Caco-2 (cell line): ENCODE measurements at regions not wholly inside any gene's neighbourhood (a gene's known extent, or its start where the extent isn't known, plus 50 kb on each side); places are given as distances from the start of the nearest gene placed in this dataset.

Experiments used
- BruUV-seq: library from RNA; stranded (reverse); fragments of 400-500 nt; replicated peaks from 2 replicates; lab custom pipeline; 2021; lab: Mats Ljungman, UMichigan
- CTCF ChIA-PET: fragments of 300-600 bp; sonication (Branson Sonifier 250); formaldehyde crosslinking; loops from one replicate; lab custom pipeline; 2022; ENCODE audit warnings: antibody characterized with exemption; lab: Charles Lee
- POLR2A ChIA-PET: fragments of 300-600 bp; sonication (Branson Sonifier 250); formaldehyde crosslinking; loops from one replicate; lab custom pipeline; 2022; ENCODE audit warnings: antibody characterized with exemption; lab: Charles Lee
- DNase-seq, 2 experiments: peaks; one replicate each; pipeline versions ENCODE4 v3.0.0 to v3.0.0-alpha.2; 2020 to 2022
- H3K27me3 ChIP-seq: replicated peaks from 2 replicates; pipeline ENCODE4 v1.6.0; 2011; ENCODE audit warnings: low read length; ENCODE audit not compliant: control insufficient read depth, insufficient read depth
- H3K36me3 ChIP-seq: 2 replicates; pipeline ENCODE4 v1.5.1; 2011; ENCODE audit warnings: low read length; ENCODE audit not compliant: control insufficient read depth, insufficient read depth
- H3K4me1 ChIP-seq: fragments of 250-450 bp; sonication (Bioruptor Pico); 2 replicates; pipeline ENCODE4 v1.5.1; 2020; ENCODE audit warnings: mild to moderate bottlenecking
- H3K4me3 ChIP-seq: 2 replicates; pipeline ENCODE4 v1.5.1; 2011; ENCODE audit warnings: low read depth, mild to moderate bottlenecking, control low read depth, low read length
- H3K9me3 ChIP-seq: fragments of 250-450 bp; sonication (Bioruptor Pico); 2 replicates; pipeline ENCODE4 v1.5.1; 2020; ENCODE audit warnings: mild to moderate bottlenecking, moderate library complexity
- H3K27ac Mint-ChIP-seq: one replicate; pipeline ENCODE4 v1.8.0; 2022; ENCODE audit warnings: mixed read lengths; ENCODE audit not compliant: unreplicated experiment
- H3K27me3 Mint-ChIP-seq: one replicate; pipeline ENCODE4 v1.8.0; 2022; ENCODE audit warnings: mixed read lengths; ENCODE audit not compliant: insufficient read depth, unreplicated experiment
- H3K36me3 Mint-ChIP-seq: one replicate; pipeline ENCODE4 v1.8.0; 2022; ENCODE audit warnings: mild to moderate bottlenecking, mixed read lengths; ENCODE audit not compliant: insufficient read depth, unreplicated experiment
- H3K4me1 Mint-ChIP-seq: one replicate; pipeline ENCODE4 v1.8.0; 2022; ENCODE audit warnings: low read depth, mixed read lengths; ENCODE audit not compliant: unreplicated experiment
- H3K4me3 Mint-ChIP-seq: one replicate; pipeline ENCODE4 v1.8.0; 2022; ENCODE audit warnings: mild to moderate bottlenecking, moderate library complexity, mixed read lengths; ENCODE audit not compliant: unreplicated experiment
- H3K9me3 Mint-ChIP-seq: one replicate; pipeline ENCODE4 v1.8.0; 2022; ENCODE audit warnings: mixed read lengths; ENCODE audit not compliant: unreplicated experiment
- intact Hi-C: fragments of 100-400 bp; cut with micrococcal nuclease; formaldehyde crosslinking; loops from one replicate; pipeline ENCODE4 v1.10.0; 2022; ENCODE audit not compliant: unreplicated experiment
- TF ChIP-seq, protein P1 (sequence below), 2 experiments: fragments of 200-600 bp in 1 of 2; IDR thresholded peaks; 1 replicate in 1 of 2; 2 replicates in 1 of 2; pipeline versions ENCODE4 v1.5.1 to v1.8.0; 2011 to 2022; ENCODE audit warnings: antibody characterized with exemption in 1 of 2, control low read depth in 1 of 2, inconsistent platforms in 1 of 2, low read depth in 1 of 2, low read length in 1 of 2, mild to moderate bottlenecking in 1 of 2, moderate library complexity in 1 of 2; ENCODE audit not compliant: insufficient read depth in 1 of 2, severe bottlenecking in 1 of 2, unreplicated experiment in 1 of 2

DNA sequence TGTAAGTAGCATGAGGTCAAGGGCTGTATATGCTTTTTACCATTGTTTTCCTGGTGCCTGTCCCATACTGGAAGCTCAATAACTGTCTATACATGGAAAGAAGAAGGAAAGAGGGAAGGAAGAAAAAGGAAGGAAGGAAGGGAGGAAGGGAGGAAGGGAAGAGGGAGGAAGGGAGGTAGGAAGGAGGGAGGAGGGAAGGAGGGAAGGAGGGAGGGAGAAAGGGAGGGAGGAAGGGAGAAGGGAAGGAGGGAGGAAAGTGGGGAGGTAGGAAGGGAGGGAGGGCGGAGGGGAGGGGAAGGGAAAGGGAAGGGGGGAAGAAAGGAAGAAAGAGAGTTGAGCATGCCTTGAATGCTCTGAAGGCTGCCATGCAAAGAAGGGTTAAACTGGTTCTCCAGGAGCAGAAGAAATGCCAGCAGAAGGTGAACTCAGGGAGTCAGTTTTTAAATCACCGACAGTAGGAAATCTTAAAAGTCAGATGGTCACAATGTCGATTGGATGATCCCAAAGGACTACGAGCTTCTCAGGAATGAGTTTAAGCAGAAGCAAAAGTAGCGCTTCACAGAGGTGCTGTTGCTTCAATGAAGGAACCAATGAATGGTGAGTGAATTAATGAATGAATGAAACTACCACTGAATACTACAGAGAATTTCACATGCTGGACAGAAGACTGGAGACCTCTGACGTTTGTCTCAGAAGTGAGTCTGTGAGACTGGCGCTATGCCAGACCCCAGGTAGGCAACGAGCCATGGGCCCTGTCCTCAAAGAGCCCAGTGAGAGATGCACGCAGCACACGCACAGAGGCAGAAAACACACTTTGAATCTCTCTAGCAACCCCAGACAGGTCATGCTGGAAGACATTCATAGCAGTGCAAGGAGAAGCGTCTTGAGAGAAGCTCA lies 117.6 kb downstream of the MRPL14 start:
- H3K27me3 Mint-ChIP-seq, result no peaks in the 10 kb centered on the region
- Histone ChIP-seq H3K36me3 (no peaks in the 10 kb centered on the region), H3K4me1 (peaks cover 7% of the 10 kb centered on the region; the same call in 1 of the 2 replicates), H3K9me3 (no peaks in the 10 kb centered on the region), H3K27me3 (no peaks in the 10 kb centered on the region), H3K4me3 (no peak overlapping the region)
- no peaks in the 10 kb centered on the region for H3K36me3 Mint-ChIP-seq
- H3K9me3 Mint-ChIP-seq, result no peaks in the 10 kb centered on the region
- ChIA-PET POLR2A (no interaction called here), CTCF (no interaction called here)
- intact Hi-C loops, result loop anchor here (5.0 kb wide), 1 partner anchor 33 kb away; no protein-coding TSS in a partner anchor
- BruUV-seq, result no TSS peak
- H3K4me1 Mint-ChIP-seq, result no peaks in the 10 kb centered on the region
- TF ChIP-seq, protein P1, sequence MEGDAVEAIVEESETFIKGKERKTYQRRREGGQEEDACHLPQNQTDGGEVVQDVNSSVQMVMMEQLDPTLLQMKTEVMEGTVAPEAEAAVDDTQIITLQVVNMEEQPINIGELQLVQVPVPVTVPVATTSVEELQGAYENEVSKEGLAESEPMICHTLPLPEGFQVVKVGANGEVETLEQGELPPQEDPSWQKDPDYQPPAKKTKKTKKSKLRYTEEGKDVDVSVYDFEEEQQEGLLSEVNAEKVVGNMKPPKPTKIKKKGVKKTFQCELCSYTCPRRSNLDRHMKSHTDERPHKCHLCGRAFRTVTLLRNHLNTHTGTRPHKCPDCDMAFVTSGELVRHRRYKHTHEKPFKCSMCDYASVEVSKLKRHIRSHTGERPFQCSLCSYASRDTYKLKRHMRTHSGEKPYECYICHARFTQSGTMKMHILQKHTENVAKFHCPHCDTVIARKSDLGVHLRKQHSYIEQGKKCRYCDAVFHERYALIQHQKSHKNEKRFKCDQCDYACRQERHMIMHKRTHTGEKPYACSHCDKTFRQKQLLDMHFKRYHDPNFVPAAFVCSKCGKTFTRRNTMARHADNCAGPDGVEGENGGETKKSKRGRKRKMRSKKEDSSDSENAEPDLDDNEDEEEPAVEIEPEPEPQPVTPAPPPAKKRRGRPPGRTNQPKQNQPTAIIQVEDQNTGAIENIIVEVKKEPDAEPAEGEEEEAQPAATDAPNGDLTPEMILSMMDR (IDR thresholded peaks at IDR 0.05; ENCODE audit: insufficient read depth in 1 of 2, low read depth in 1 of 2, low read length in 1 of 2, severe bottlenecking in 1 of 2, unreplicated experiment in 1 of 2), result no peak
- no peak overlapping the region for H3K27ac Mint-ChIP-seq
- no peak overlapping the region for H3K4me3 Mint-ChIP-seq
- DNase-seq, result no peak

DNA sequence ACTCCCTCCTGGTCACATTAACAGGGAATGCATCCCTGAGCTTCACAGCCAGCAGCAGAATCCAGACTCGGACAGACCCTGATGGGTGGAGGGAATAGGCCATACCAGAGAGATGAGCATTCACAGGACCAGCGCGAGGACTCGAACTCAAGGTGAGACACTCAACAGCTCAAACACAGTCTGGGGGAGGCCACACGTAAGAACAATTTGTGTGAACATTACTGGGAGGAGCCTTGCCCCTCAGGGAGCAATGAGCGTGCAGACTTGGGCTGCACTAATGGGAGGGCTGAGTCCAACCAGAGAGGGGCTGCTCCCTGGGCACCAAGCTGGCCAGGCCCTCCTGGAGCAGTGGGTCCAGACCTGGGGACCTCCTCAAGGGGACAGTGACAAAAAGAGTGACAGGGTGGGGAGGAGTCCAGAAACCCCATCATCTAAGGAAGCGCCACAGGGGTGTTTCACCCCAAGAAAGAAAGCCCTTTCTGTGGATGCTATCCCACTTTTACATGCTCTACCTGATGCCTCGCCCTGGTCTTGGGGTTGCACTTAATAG lies 118.4 kb downstream of the MRPL14 start:
- CTCF ChIA-PET, result no interaction called here
- no peaks in the 10 kb centered on the region for H3K4me1 Mint-ChIP-seq
- no peaks in the 10 kb centered on the region for H3K9me3 ChIP-seq
- H3K27me3 Mint-ChIP-seq, result no peaks in the 10 kb centered on the region
- H3K9me3 Mint-ChIP-seq, result no peaks in the 10 kb centered on the region
- TF ChIP-seq, protein P1 (IDR thresholded peaks at IDR 0.05; ENCODE audit: insufficient read depth in 1 of 2, low read depth in 1 of 2, low read length in 1 of 2, severe bottlenecking in 1 of 2, unreplicated experiment in 1 of 2), result no peak
- peaks cover 7% of the 10 kb centered on the region for H3K4me1 ChIP-seq
- no peaks in the 10 kb centered on the region for H3K36me3 Mint-ChIP-seq
- DNase-seq, result no peak
- no peaks in the 10 kb centered on the region for H3K36me3 ChIP-seq
- H3K27me3 ChIP-seq, result no peaks in the 10 kb centered on the region
- intact Hi-C loops, result loop anchor here (5.0 kb wide), 1 partner anchor 33 kb away; no protein-coding TSS in a partner anchor
- no TSS peak for BruUV-seq
- H3K27ac Mint-ChIP-seq, result no peak overlapping the region
- no peak overlapping the region for H3K4me3 Mint-ChIP-seq
- H3K4me3 ChIP-seq, result no peak overlapping the region
- POLR2A ChIA-PET, result no interaction called here

DNA sequence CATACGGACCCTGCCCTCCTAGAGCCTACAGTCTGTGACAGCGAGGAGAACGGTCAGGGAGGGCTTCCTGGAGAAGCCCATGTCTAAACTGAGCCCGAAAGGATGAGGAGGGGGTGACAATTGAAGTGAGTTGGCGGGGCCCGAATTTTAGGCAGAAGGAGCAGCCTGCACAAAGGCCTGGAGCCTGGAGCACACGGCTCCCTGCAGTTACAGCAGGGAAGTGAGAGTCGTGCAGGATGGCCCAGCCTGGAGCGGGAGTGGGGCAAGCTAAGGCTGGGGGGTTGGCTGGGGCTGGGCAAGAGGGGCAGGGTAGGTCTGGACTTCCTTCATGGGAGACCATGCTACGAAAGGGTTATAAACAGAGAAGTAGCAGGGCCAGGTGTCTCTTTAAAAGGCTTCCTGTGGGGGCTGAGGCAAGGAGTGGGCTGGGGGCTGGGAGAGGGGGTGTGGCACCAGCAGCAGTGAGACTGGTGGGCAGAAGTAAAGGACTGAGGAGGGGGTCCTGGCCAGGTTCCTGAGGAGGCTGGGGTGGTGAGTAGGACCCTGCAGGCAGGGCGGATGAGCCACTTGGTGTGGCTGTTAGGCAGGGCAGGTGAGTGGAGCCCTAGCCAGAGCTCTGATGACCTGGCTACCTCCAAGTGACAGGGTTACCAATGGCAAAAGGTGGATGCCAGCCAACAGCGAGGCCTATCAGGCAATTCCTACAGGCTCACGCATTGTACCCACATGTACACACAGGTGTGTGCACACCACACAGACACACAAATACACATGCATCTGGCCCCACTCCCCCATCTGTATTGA lies 119.2 kb downstream of the MRPL14 start:
- Mint-ChIP-seq H3K4me1 (no peaks in the 10 kb centered on the region), H3K27me3 (no peaks in the 10 kb centered on the region), H3K9me3 (no peaks in the 10 kb centered on the region), H3K27ac (no peak overlapping the region), H3K36me3 (no peaks in the 10 kb centered on the region), H3K4me3 (no peak overlapping the region)
- CTCF ChIA-PET, result no interaction called here
- Histone ChIP-seq H3K4me3 (no peak overlapping the region), H3K36me3 (no peaks in the 10 kb centered on the region), H3K27me3 (no peaks in the 10 kb centered on the region), H3K4me1 (peaks cover 12% of the 10 kb centered on the region), H3K9me3 (no peaks in the 10 kb centered on the region)
- POLR2A ChIA-PET, result no interaction called here
- TF ChIP-seq, protein P1 (IDR thresholded peaks at IDR 0.05; ENCODE audit: insufficient read depth in 1 of 2, low read depth in 1 of 2, low read length in 1 of 2, severe bottlenecking in 1 of 2, unreplicated experiment in 1 of 2), result no peak
- BruUV-seq, result no TSS peak
- intact Hi-C loops, result loop anchor here (5.0 kb wide), 1 partner anchor 34 kb away; no protein-coding TSS in a partner anchor
- DNase-seq, result no peak
